Body of pancreas (tissue), 4 donors: ENCODE measurements at regions not wholly inside any gene's neighbourhood (a gene's known extent, or its start where the extent isn't known, plus 50 kb on each side); places are given as distances from the start of the nearest gene placed in this dataset.

Experiments
- ATAC-seq: fragments of 150-250 bp; one replicate; pipeline ENCODE4 v1.9.1; 2016
- DNase-seq, 4 donors: peaks; one replicate each; pipeline ENCODE4 v3.0.0-alpha.2; 2019
- H3K27ac ChIP-seq, 4 donors: fragments of 200-600 bp; sonication (generic); 1 replicate in 3 of 4; 2 replicates in 1 of 4; pipeline versions ENCODE4 v1.5.1 to v1.6.1; 2016 to 2019; ENCODE audit warnings: mild to moderate bottlenecking in 1 of 4, mixed read lengths in 1 of 4, moderate library complexity in 1 of 4
- H3K27me3 ChIP-seq, 2 donors: fragments of 200-600 bp; sonication (generic); one replicate each; pipeline ENCODE4 v1.6.0; 2016; ENCODE audit warnings: mild to moderate bottlenecking in 1 of 2
- H3K36me3 ChIP-seq, 2 donors: fragments of 200-600 bp; sonication (generic); replicated peaks in 1 of 2; 2 replicates each; pipeline ENCODE4 v1.5.1; 2016; ENCODE audit warnings: low read depth in 2 of 2; ENCODE audit not compliant: insufficient read depth in 1 of 2
- H3K4me1 ChIP-seq: fragments of 200-600 bp; sonication (generic); one replicate; pipeline ENCODE4 v1.6.0; 2016
- H3K4me3 ChIP-seq, 2 donors: fragments of 200-600 bp; sonication (generic); 1 replicate in 1 of 2; 2 replicates in 1 of 2; pipeline ENCODE4 v1.5.1; 2016 to 2019
- H3K9me3 ChIP-seq, 3 donors: fragments of 200-600 bp; sonication (generic); 1 replicate in 2 of 3; 2 replicates in 1 of 3; pipeline ENCODE4 v1.5.1; 2016
- CTCF ChIP-seq, 7 experiments: fragments of 450-650 bp in 4 of 7; fragments of 200-600 bp in 3 of 7; sonication (generic) in 3 of 7; IDR thresholded peaks; one replicate each; pipeline ENCODE4 v1.5.1; 2016 to 2019; ENCODE audit warnings: antibody characterized with exemption in 7 of 7
- POLR2A ChIP-seq, 3 donors: fragments of 450-650 bp; IDR thresholded peaks; one replicate each; pipeline ENCODE4 v1.6.1; 2016; ENCODE audit warnings: antibody characterized with exemption in 3 of 3, mild to moderate bottlenecking in 2 of 3
- WGBS, 2 donors: methylation state at CpG; one replicate each; pipeline ENCODE4 v1.1.5; 2017; 5-methylcytosine and 5-hydroxymethylcytosine counted together
- intact Hi-C: fragments of 100-400 bp; cut with DNase I; formaldehyde crosslinking; loops from one replicate; pipeline ENCODE4 v1.15.1; 2023

- ATAC-seq, result no peak
- Histone ChIP-seq H3K4me1 (no peaks in the 10 kb centered on the region), H3K4me3 (no peak overlapping the region), H3K27me3 (no peaks in the 10 kb centered on the region), H3K27ac (no peak overlapping the region), H3K36me3 (no peaks in the 10 kb centered on the region), H3K9me3 (no peaks in the 10 kb centered on the region)
- WGBS, 2 donors, result 77 to 84% methylated on average over 7 of the region's 7 CpGs
- DNase-seq, result no peak
- intact Hi-C loops, result no loop called here
- TF ChIP-seq CTCF (IDR thresholded peaks at IDR 0.05) (no peak), POLR2A (IDR thresholded peaks at IDR 0.05) (no peak)
These were observed 183.7 kb upstream of the TMEM132C start for GRCh38 chr12:128083132-128083729.

- TF ChIP-seq CTCF (IDR thresholded peaks at IDR 0.05) (no peak), POLR2A (IDR thresholded peaks at IDR 0.05) (no peak)
- ATAC-seq (no peak), DNase-seq (no peak)
- Histone ChIP-seq H3K36me3 (no peaks in the 10 kb centered on the region), H3K9me3 (no peaks in the 10 kb centered on the region), H3K4me1 (no peaks in the 10 kb centered on the region), H3K4me3 (no peak overlapping the region), H3K27me3 (no peaks in the 10 kb centered on the region), H3K27ac (no peak overlapping the region)
- intact Hi-C loops, result no loop called here
These were observed 178.0 kb upstream of the TMEM132C start for GRCh38 chr12:128088926-128089325.

GRCh38 chr12:128089961-128090360 is 177.0 kb upstream of the TMEM132C start:
- Histone ChIP-seq H3K36me3 (no peaks in the 10 kb centered on the region), H3K27ac (no peak overlapping the region), H3K4me1 (no peaks in the 10 kb centered on the region), H3K4me3 (no peak overlapping the region), H3K27me3 (no peaks in the 10 kb centered on the region), H3K9me3 (no peaks in the 10 kb centered on the region)
- intact Hi-C loops, result no loop called here
- DNase-seq (no peak), ATAC-seq (no peak)
- 72 to 75% methylated on average over 6 of the region's 6 CpGs for WGBS, 2 donors
- TF ChIP-seq POLR2A (IDR thresholded peaks at IDR 0.05) (no peak), CTCF (IDR thresholded peaks at IDR 0.05) (no peak)

- no peak overlapping the region for H3K27ac ChIP-seq
- no peak overlapping the region for H3K4me3 ChIP-seq
- TF ChIP-seq POLR2A (IDR thresholded peaks at IDR 0.05), result no peak
- no peak for TF ChIP-seq CTCF (IDR thresholded peaks at IDR 0.05)
- H3K36me3 ChIP-seq, result no peaks in the 10 kb centered on the region
- ATAC-seq (no peak), DNase-seq (no peak)
- no peaks in the 10 kb centered on the region for H3K9me3 ChIP-seq
- no peaks in the 10 kb centered on the region for H3K27me3 ChIP-seq
- WGBS, 2 donors, result 14 to 16% methylated on average over 13 of the region's 13 CpGs
- intact Hi-C loops, result no loop called here
- H3K4me1 ChIP-seq, result no peaks in the 10 kb centered on the region
These were observed 175.8 kb upstream of the TMEM132C start for GRCh38 chr12:128091101-128091720.

GRCh38 chr12:128091951-128092382 is 175.0 kb upstream of the TMEM132C start:
- TF ChIP-seq POLR2A (IDR thresholded peaks at IDR 0.05) (no peak), CTCF (IDR thresholded peaks at IDR 0.05) (no peak)
- H3K9me3 ChIP-seq, result no peaks in the 10 kb centered on the region
- no peak for DNase-seq
- no peaks in the 10 kb centered on the region for H3K27me3 ChIP-seq
- no peaks in the 10 kb centered on the region for H3K4me1 ChIP-seq
- H3K36me3 ChIP-seq, result no peaks in the 10 kb centered on the region
- ATAC-seq, result no peak
- H3K4me3 ChIP-seq, result no peak overlapping the region
- 29 to 47% methylated on average over 9 of the region's 9 CpGs for WGBS, 2 donors
- no peak overlapping the region for H3K27ac ChIP-seq
- intact Hi-C loops, result no loop called here
